ENCODE measurements at regions not wholly inside any gene's neighbourhood (a gene's known extent, or its start where the extent isn't known, plus 50 kb on each side); places are given as distances from the start of the nearest gene placed in this dataset.

GRCh38 chr14:61847861-61848260 is 85.6 kb downstream of the SNAPC1 start:
- DNase-seq: no peak

GRCh38 chr14:61854898-61855297 is 92.7 kb downstream of the SNAPC1 start:
- DNase-seq: no peak

- DNase-seq: peak; percentile 54 to 63
These were observed 98.2 kb downstream of the SNAPC1 start for GRCh38 chr14:61860294-61860918.

- no peak for DNase-seq
These were observed 99.2 kb downstream of the SNAPC1 start for GRCh38 chr14:61861320-61861865.

- no peak for DNase-seq
These were observed 102.2 kb downstream of the SNAPC1 start for GRCh38 chr14:61864329-61864898.

- no peak for DNase-seq
These were observed 105.0 kb downstream of the SNAPC1 start for GRCh38 chr14:61866932-61867920.

- no peak for DNase-seq
These were observed 106.6 kb downstream of the SNAPC1 start for GRCh38 chr14:61868846-61869245.

- DNase-seq: no peak
These were observed 107.9 kb downstream of the SNAPC1 start for GRCh38 chr14:61870163-61870562.

GRCh38 chr14:61872452-61872851 is 110.2 kb downstream of the SNAPC1 start:
- DNase-seq: no peak

GRCh38 chr14:61875483-61875882 is 113.3 kb downstream of the SNAPC1 start:
- no peak for DNase-seq

- no peak for DNase-seq
These were observed 114.3 kb downstream of the SNAPC1 start for GRCh38 chr14:61876362-61877034.

- DNase-seq: no peak
These were observed 114.8 kb downstream of the SNAPC1 start for GRCh38 chr14:61877035-61877390.

- no peak for DNase-seq
These were observed 115.5 kb downstream of the SNAPC1 start for GRCh38 chr14:61877768-61878167.

GRCh38 chr14:61878931-61879330 is 116.7 kb downstream of the SNAPC1 start:
- DNase-seq: no peak

GRCh38 chr14:61881046-61881445 is 118.8 kb downstream of the SNAPC1 start:
- DNase-seq: no peak

- no peak for DNase-seq
These were observed 122.5 kb downstream of the SNAPC1 start for GRCh38 chr14:61884711-61885110.

- DNase-seq: no peak
These were observed 123.2 kb downstream of the SNAPC1 start for GRCh38 chr14:61885203-61885961.

- no peak for DNase-seq
These were observed 125.4 kb downstream of the SNAPC1 start for GRCh38 chr14:61887628-61888027.

- peak in 1 of 2 experiments; percentile 15 for DNase-seq
These were observed 127.7 kb downstream of the SNAPC1 start for GRCh38 chr14:61889914-61890351.

- no peak for DNase-seq
These were observed 128.9 kb downstream of the SNAPC1 start for GRCh38 chr14:61891170-61891569.

- DNase-seq: no peak
These were observed 129.6 kb downstream of the SNAPC1 start for GRCh38 chr14:61891810-61892209.

GRCh38 chr14:61893371-61893940 is 131.2 kb downstream of the SNAPC1 start:
- no peak for DNase-seq
